ENCODE measurements at regions not wholly inside any gene's neighbourhood (a gene's known extent, or its start where the extent isn't known, plus 50 kb on each side); places are given as distances from the start of the nearest gene placed in this dataset.

- Histone ChIP-seq H3K36me3 (no peaks in the 10 kb centered on the region), H3K4me3 (no peak overlapping the region), H3K27me3 (peaks cover 0 to 16% of the 10 kb centered on the region in 2 donors), H3K4me1 (no peaks in the 10 kb centered on the region), H3K27ac (no peak overlapping the region), H3K9me3 (peaks cover 30 to 32% of the 10 kb centered on the region in 2 donors)
- intact Hi-C loops (cut with DNase I; ENCODE audit: low total_unique reads): no loop called here
- no peak for DNase-seq (ENCODE audit: low spot score in 2 of 2)
- TF ChIP-seq POLR2A (IDR thresholded peaks at IDR 0.05): no peak
- TF ChIP-seq POLR2AphosphoS5 (IDR thresholded peaks at IDR 0.05): no peak
- TF ChIP-seq CTCF (IDR thresholded peaks at IDR 0.05): no peak
These were observed 123.6 kb upstream of the PPP2R2D start for GRCh38 chr10:131777162-131777561.

GRCh38 chr10:131777921-131778320 lies 122.9 kb upstream of the PPP2R2D start:
- no peak for DNase-seq (ENCODE audit: low spot score in 2 of 2)
- TF ChIP-seq CTCF (IDR thresholded peaks at IDR 0.05) (no peak), POLR2A (IDR thresholded peaks at IDR 0.05) (no peak), POLR2AphosphoS5 (IDR thresholded peaks at IDR 0.05) (no peak)
- H3K9me3 ChIP-seq: peaks cover 30 to 37% of the 10 kb centered on the region in 2 donors

GRCh38 chr10:131778385-131778784 lies 122.4 kb upstream of the PPP2R2D start:
- no peak overlapping the region for H3K4me3 ChIP-seq
- H3K4me1 ChIP-seq: no peaks in the 10 kb centered on the region
- H3K9me3 ChIP-seq: peaks cover 30 to 41% of the 10 kb centered on the region in 2 donors
- DNase-seq (ENCODE audit: low spot score in 2 of 2): no peak
- no peaks in the 10 kb centered on the region for H3K36me3 ChIP-seq
- intact Hi-C loops (cut with DNase I; ENCODE audit: low total_unique reads): no loop called here
- peaks cover 0 to 10% of the 10 kb centered on the region in 2 donors for H3K27me3 ChIP-seq
- H3K27ac ChIP-seq: no peak overlapping the region
- TF ChIP-seq POLR2AphosphoS5 (IDR thresholded peaks at IDR 0.05) (no peak), POLR2A (IDR thresholded peaks at IDR 0.05) (no peak), CTCF (IDR thresholded peaks at IDR 0.05) (no peak)

More at GRCh38 chr10:131777921-131778320, 122.9 kb upstream of the PPP2R2D start:
- intact Hi-C loops (cut with DNase I; ENCODE audit: low total_unique reads): no loop called here
- Histone ChIP-seq H3K27me3 (peaks cover 0 to 10% of the 10 kb centered on the region in 2 donors), H3K4me3 (no peak overlapping the region), H3K4me1 (no peaks in the 10 kb centered on the region), H3K36me3 (no peaks in the 10 kb centered on the region), H3K27ac (no peak overlapping the region)

- Histone ChIP-seq H3K9me3 (peaks cover 30 to 43% of the 10 kb centered on the region in 2 donors), H3K27me3 (peaks cover 0 to 10% of the 10 kb centered on the region in 2 donors), H3K27ac (no peak overlapping the region), H3K36me3 (no peaks in the 10 kb centered on the region), H3K4me3 (no peak overlapping the region), H3K4me1 (no peaks in the 10 kb centered on the region)
- no peak for DNase-seq (ENCODE audit: low spot score in 2 of 2)
- no peak for TF ChIP-seq CTCF (IDR thresholded peaks at IDR 0.05)
- no peak for TF ChIP-seq POLR2AphosphoS5 (IDR thresholded peaks at IDR 0.05)
- no peak for TF ChIP-seq POLR2A (IDR thresholded peaks at IDR 0.05)
- intact Hi-C loops (cut with DNase I; ENCODE audit: low total_unique reads): no loop called here
These were observed 122.0 kb upstream of the PPP2R2D start for GRCh38 chr10:131778842-131779241.

GRCh38 chr10:131779661-131780394 lies 121.0 kb upstream of the PPP2R2D start:
- no peak for TF ChIP-seq POLR2AphosphoS5 (IDR thresholded peaks at IDR 0.05)
- no peak for TF ChIP-seq CTCF (IDR thresholded peaks at IDR 0.05)
- TF ChIP-seq POLR2A (IDR thresholded peaks at IDR 0.05): no peak
- no peaks in the 10 kb centered on the region for H3K36me3 ChIP-seq
- no peak overlapping the region for H3K4me3 ChIP-seq
- H3K9me3 ChIP-seq: peaks cover 30 to 43% of the 10 kb centered on the region in 2 donors
- no peaks in the 10 kb centered on the region for H3K4me1 ChIP-seq
- intact Hi-C loops (cut with DNase I; ENCODE audit: low total_unique reads): no loop called here
- no peak overlapping the region for H3K27ac ChIP-seq
- H3K27me3 ChIP-seq: peaks cover 0 to 10% of the 10 kb centered on the region in 2 donors
- DNase-seq (ENCODE audit: low spot score in 2 of 2): no peak
